ENCODE measurements at regions not wholly inside any gene's neighbourhood (a gene's known extent, or its start where the extent isn't known, plus 50 kb on each side); places are given as distances from the start of the nearest gene placed in this dataset.

GRCh38 chr3:99548674-99549073 lies 89.7 kb upstream of the COL8A1 start:
- TF ChIP-seq NFIC (IDR thresholded peaks at IDR 0.05) (no peak), REST (IDR thresholded peaks at IDR 0.05; ENCODE audit: low read depth) (no peak), RAD21 (IDR thresholded peaks at IDR 0.05; ENCODE audit: low read depth) (no peak), YY1 (IDR thresholded peaks at IDR 0.05; ENCODE audit: low read depth) (no peak), TAF1 (IDR thresholded peaks at IDR 0.05; ENCODE audit: low read depth) (no peak), TCF12 (IDR thresholded peaks at IDR 0.05; ENCODE audit: low read depth) (no peak), MAX (IDR thresholded peaks at IDR 0.05) (no peak), TEAD4 (IDR thresholded peaks at IDR 0.05) (no peak), ZBTB7A (IDR thresholded peaks at IDR 0.05; ENCODE audit: low read depth) (no peak)

- TF ChIP-seq EP300 (IDR thresholded peaks at IDR 0.05; ENCODE audit: borderline replicate concordance) = no peak
- no peak for TF ChIP-seq NFIC (IDR thresholded peaks at IDR 0.05)
- no peak for TF ChIP-seq EGR1 (IDR thresholded peaks at IDR 0.05)
- TF ChIP-seq FOXM1 (IDR thresholded peaks at IDR 0.05; ENCODE audit: borderline replicate concordance, low read depth) = no peak
- TF ChIP-seq YY1 (IDR thresholded peaks at IDR 0.05; ENCODE audit: low read depth) = no peak
- TF ChIP-seq ZBTB7A (IDR thresholded peaks at IDR 0.05; ENCODE audit: low read depth) = no peak
- TF ChIP-seq REST (IDR thresholded peaks at IDR 0.05; ENCODE audit: low read depth) = no peak
- TF ChIP-seq CREB1 (IDR thresholded peaks at IDR 0.05; ENCODE audit: low read depth) = no peak
- TF ChIP-seq TCF12 (IDR thresholded peaks at IDR 0.05; ENCODE audit: low read depth) = no peak
- no peak for TF ChIP-seq TAF1 (IDR thresholded peaks at IDR 0.05; ENCODE audit: low read depth)
- TF ChIP-seq TEAD4 (IDR thresholded peaks at IDR 0.05) = no peak
- no peak for TF ChIP-seq USF1 (IDR thresholded peaks at IDR 0.05)
- TF ChIP-seq CEBPB (IDR thresholded peaks at IDR 0.05) = no peak
- TF ChIP-seq RAD21 (IDR thresholded peaks at IDR 0.05; ENCODE audit: low read depth) = no peak
- TF ChIP-seq MAX (IDR thresholded peaks at IDR 0.05) = no peak
These were observed 92.3 kb upstream of the COL8A1 start for GRCh38 chr3:99545941-99546580.

GRCh38 chr3:99544786-99545281 lies 93.6 kb upstream of the COL8A1 start:
- TF ChIP-seq CREB1 (IDR thresholded peaks at IDR 0.05; ENCODE audit: low read depth) (no peak), CEBPB (IDR thresholded peaks at IDR 0.05) (no peak), TAF1 (IDR thresholded peaks at IDR 0.05; ENCODE audit: low read depth) (no peak), USF1 (IDR thresholded peaks at IDR 0.05) (no peak), REST (IDR thresholded peaks at IDR 0.05; ENCODE audit: low read depth) (no peak), TCF12 (IDR thresholded peaks at IDR 0.05; ENCODE audit: low read depth) (no peak), NFIC (IDR thresholded peaks at IDR 0.05) (no peak), EP300 (IDR thresholded peaks at IDR 0.05; ENCODE audit: borderline replicate concordance) (no peak), FOXM1 (IDR thresholded peaks at IDR 0.05; ENCODE audit: borderline replicate concordance, low read depth) (no peak), ZBTB7A (IDR thresholded peaks at IDR 0.05; ENCODE audit: low read depth) (no peak), YY1 (IDR thresholded peaks at IDR 0.05; ENCODE audit: low read depth) (no peak), MAX (IDR thresholded peaks at IDR 0.05) (no peak), TEAD4 (IDR thresholded peaks at IDR 0.05) (no peak)

GRCh38 chr3:99543796-99544195 lies 94.6 kb upstream of the COL8A1 start:
- TF ChIP-seq TEAD4 (IDR thresholded peaks at IDR 0.05) = no peak
- no peak for TF ChIP-seq MAX (IDR thresholded peaks at IDR 0.05)
- TF ChIP-seq CEBPB (IDR thresholded peaks at IDR 0.05) = no peak
- TF ChIP-seq RAD21 (IDR thresholded peaks at IDR 0.05; ENCODE audit: low read depth) = no peak
- no peak for TF ChIP-seq NFIC (IDR thresholded peaks at IDR 0.05)
- no peak for TF ChIP-seq FOXM1 (IDR thresholded peaks at IDR 0.05; ENCODE audit: borderline replicate concordance, low read depth)
- TF ChIP-seq TAF1 (IDR thresholded peaks at IDR 0.05; ENCODE audit: low read depth) = no peak
- TF ChIP-seq EGR1 (IDR thresholded peaks at IDR 0.05) = no peak
- no peak for TF ChIP-seq CREB1 (IDR thresholded peaks at IDR 0.05; ENCODE audit: low read depth)
- no peak for TF ChIP-seq ZBTB7A (IDR thresholded peaks at IDR 0.05; ENCODE audit: low read depth)
- TF ChIP-seq EP300 (IDR thresholded peaks at IDR 0.05; ENCODE audit: borderline replicate concordance) = no peak
- TF ChIP-seq YY1 (IDR thresholded peaks at IDR 0.05; ENCODE audit: low read depth) = no peak
- TF ChIP-seq TCF12 (IDR thresholded peaks at IDR 0.05; ENCODE audit: low read depth) = no peak
- no peak for TF ChIP-seq REST (IDR thresholded peaks at IDR 0.05; ENCODE audit: low read depth)

All from Ishikawa (cell line).